ENCODE measurements at regions not wholly inside any gene's neighbourhood (a gene's known extent, or its start where the extent isn't known, plus 50 kb on each side); places are given as distances from the start of the nearest gene placed in this dataset.
A peak's percentile ranks its signal among the peaks of the same experiment; 100 is the strongest.

DNA sequence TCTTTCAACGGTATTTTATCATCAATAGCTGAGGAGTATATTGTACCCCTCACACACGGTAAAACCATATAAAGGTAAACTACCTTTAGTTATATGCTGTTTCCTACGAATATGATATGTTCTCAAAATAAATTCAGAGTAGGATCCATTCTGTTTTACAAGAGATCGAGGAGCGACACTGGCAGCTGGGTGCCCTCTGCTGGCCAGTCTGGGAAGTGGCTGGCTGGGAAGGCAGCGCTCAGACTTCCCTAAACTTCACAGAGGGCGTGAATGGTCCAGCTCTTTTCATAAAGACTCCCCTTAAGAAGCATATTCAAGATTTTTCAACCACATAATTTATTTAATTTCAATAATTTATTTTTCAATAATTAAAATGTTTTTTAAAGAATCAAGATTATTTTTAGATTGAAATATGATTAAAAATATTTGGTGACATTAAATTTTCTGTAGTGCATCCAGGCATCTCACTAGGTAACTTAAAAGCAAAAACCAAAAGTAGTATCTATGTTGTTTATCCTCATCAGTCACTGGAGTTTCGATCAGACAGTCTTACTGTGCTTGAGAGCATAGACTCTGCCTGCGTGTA is 187.5 kb upstream of the PDE10A start:
- Mint-ChIP-seq H3K27me3 (peaks cover 78% of the 10 kb centered on the region), H3K36me3 (ENCODE audit: low read depth) (no peaks in the 10 kb centered on the region), H3K4me3 (no peak overlapping the region), H3K4me1 (peaks cover 5% of the 10 kb centered on the region), H3K9me3 (no peaks in the 10 kb centered on the region), H3K27ac (no peak overlapping the region)
- ATAC-seq (no peak), DNase-seq (peak; percentile 65)

DNA sequence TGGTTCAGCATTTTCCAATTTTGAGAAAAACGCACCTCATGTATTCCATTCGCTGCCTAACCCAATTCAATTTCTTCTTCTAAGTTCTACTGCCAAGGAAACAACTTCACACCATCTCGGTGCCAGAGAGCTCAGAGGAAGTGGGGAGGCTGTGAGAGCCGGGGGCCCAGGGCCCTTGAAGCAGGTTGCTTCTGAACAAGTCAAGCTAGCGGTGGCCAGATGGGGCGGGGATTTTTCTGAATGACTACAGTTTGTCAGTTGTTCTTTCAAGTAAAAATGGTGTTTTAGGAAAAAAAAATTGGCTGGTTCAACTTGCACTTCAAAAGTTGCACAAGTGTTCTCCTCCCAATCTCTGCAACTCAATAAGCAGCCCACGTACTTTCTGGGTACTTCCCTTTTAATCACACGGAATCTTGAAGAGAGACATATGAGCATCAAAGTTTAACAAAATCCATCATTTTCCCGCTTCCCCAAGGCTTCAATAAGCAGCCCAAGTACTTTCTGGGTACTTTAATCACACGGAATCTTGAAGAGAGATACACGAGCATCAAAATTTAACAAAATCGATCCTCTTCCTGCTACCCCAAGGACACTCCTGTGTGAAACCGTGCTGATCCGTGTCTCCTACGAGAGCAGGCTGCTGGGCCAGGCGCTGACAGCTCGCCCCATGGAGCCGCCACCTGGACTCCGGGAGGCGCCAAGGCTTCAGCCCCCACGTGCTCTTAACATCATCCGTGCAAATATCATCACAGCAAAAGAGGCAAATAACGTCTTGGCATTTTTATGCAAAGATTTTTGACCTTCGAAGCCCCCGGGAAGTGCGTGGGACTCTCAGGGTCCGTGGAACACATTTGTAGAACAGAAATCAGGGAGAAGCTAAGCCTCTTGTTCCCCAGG is 186.7 kb upstream of the PDE10A start:
- ATAC-seq = no peak
- H3K4me3 Mint-ChIP-seq = no peak overlapping the region
- DNase-seq = no peak
- H3K36me3 Mint-ChIP-seq (ENCODE audit: low read depth) = no peaks in the 10 kb centered on the region
- H3K4me1 Mint-ChIP-seq = peaks cover 5% of the 10 kb centered on the region
- H3K9me3 Mint-ChIP-seq = no peaks in the 10 kb centered on the region
- H3K27me3 Mint-ChIP-seq = peaks cover 80% of the 10 kb centered on the region
- no peak overlapping the region for H3K27ac Mint-ChIP-seq

DNA sequence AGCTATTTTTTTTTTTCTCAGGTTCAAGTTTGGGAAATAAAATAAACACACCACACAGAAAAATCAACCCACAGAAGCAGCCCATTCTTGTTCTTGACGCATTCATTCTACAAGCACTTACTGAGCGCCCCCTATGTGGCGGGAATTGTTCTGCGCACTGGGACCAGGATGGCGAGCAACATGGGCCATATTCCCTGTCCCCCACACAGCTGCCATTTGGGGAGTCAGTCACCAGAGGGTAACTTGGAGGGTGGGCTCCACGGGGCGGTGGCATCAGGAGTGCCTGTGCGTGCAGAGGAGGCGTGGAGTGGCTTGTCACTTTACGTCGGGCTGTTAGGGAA is 185.0 kb upstream of the PDE10A start:
- Mint-ChIP-seq H3K27me3 (peaks cover 81% of the 10 kb centered on the region), H3K4me1 (peaks cover 5% of the 10 kb centered on the region), H3K9me3 (no peaks in the 10 kb centered on the region), H3K36me3 (ENCODE audit: low read depth) (no peaks in the 10 kb centered on the region), H3K4me3 (no peak overlapping the region), H3K27ac (no peak overlapping the region)
- no peak for ATAC-seq
- no peak for DNase-seq

DNA sequence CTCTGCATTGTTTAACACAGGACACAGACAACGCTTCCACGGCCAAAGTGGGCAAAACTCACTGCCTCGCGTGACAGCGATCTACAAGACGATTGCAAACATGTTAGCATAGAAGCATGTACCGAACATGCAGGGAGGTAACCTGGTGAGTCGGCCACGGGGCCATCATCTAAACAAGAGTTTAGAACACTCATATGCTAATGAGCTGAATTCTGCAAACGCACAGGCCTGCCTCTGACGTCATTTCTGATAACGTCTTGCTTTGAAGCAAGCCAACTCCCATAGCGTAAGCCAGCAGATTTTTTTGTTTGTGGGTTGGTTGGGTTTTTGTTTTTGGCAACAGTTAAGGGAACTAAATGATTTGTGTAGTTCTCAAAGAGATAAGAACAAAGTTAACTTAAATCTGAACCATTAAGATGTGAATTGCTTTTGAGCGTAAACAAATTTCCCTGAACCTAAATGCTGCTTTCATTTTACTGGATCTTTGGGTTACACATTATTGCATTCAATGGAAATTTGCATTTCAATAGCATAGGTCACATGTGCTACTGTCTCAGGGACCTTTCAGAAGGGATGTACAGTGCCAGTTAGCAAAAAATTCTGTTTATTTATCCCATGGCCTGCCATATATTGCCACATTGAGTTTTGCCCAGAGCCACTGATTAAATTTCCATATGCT is 184.5 kb upstream of the PDE10A start:
- peaks cover 5% of the 10 kb centered on the region for H3K4me1 Mint-ChIP-seq
- ATAC-seq (no peak), DNase-seq (no peak)
- H3K4me3 Mint-ChIP-seq = no peak overlapping the region
- H3K27ac Mint-ChIP-seq = no peak overlapping the region
- no peaks in the 10 kb centered on the region for H3K36me3 Mint-ChIP-seq (ENCODE audit: low read depth)
- H3K27me3 Mint-ChIP-seq = peaks cover 81% of the 10 kb centered on the region
- no peaks in the 10 kb centered on the region for H3K9me3 Mint-ChIP-seq

DNA sequence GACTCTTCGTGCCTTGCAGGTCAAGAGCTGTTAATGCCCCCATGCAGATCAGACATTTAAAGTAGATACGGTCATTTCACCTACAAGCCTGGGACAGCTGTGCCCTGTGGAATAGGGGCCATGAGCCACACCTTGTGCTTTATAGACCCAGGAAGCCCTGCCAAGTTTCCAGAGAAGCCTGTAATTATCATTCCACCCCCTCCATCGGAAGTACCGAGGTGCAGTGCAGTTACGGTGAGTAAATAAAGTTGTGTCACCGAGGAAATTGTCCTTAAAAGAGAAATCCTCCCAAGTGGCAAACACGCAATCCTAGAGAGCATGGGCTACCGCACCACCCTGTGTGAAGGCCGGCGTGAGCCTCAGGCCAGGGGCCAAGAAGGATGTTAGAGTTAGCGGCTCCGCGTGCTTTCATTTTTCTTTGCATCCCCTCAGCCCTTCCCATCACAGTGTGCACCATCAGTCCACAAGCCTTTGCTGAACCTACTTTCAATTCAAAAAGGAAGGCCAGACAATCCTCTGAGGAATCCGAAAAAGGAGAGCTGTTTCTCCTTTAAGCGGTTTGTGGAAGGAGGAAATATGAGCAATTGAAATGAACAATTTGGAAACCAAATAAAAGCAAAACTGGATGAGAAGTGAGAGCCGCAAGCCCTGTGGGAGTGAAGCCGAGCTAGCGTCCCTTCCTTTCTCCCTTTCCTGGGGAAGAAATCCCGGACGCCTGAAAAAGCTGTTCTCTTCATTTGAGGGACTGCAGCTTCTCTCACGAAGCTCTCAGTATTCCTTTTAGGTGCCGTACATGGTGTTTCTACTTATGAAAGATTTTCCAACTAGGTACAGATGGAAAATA is 183.3 kb upstream of the PDE10A start:
- no peak overlapping the region for H3K4me3 Mint-ChIP-seq
- H3K27ac Mint-ChIP-seq = no peak overlapping the region
- no peaks in the 10 kb centered on the region for H3K9me3 Mint-ChIP-seq
- DNase-seq (no peak), ATAC-seq (no peak)
- no peaks in the 10 kb centered on the region for H3K36me3 Mint-ChIP-seq (ENCODE audit: low read depth)
- H3K27me3 Mint-ChIP-seq = peaks cover 73% of the 10 kb centered on the region
- peaks cover 5% of the 10 kb centered on the region for H3K4me1 Mint-ChIP-seq

DNA sequence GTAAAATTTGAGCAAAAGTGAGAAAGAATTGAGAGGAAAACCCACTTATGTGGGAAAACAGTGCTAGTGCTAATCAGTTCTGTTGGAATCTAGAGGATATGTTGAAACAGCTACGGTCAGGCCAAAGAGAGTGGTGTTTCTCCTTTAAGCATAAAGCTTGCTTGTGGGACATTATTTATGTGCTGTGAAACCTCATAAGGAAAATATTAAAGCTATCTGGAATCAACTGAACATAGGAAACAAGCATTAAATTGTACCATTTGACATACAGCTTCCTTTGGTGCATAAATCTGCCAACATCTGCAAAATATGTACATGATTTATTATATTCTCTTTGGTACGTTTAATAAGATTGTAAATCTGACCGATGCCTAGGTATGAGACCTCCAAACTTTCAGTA is 182.5 kb upstream of the PDE10A start:
- peaks cover 5% of the 10 kb centered on the region for H3K4me1 Mint-ChIP-seq
- no peak for ATAC-seq
- H3K27me3 Mint-ChIP-seq = peaks cover 67% of the 10 kb centered on the region
- H3K4me3 Mint-ChIP-seq = no peak overlapping the region
- no peaks in the 10 kb centered on the region for H3K9me3 Mint-ChIP-seq
- no peak for DNase-seq
- no peak overlapping the region for H3K27ac Mint-ChIP-seq
- no peaks in the 10 kb centered on the region for H3K36me3 Mint-ChIP-seq (ENCODE audit: low read depth)

DNA sequence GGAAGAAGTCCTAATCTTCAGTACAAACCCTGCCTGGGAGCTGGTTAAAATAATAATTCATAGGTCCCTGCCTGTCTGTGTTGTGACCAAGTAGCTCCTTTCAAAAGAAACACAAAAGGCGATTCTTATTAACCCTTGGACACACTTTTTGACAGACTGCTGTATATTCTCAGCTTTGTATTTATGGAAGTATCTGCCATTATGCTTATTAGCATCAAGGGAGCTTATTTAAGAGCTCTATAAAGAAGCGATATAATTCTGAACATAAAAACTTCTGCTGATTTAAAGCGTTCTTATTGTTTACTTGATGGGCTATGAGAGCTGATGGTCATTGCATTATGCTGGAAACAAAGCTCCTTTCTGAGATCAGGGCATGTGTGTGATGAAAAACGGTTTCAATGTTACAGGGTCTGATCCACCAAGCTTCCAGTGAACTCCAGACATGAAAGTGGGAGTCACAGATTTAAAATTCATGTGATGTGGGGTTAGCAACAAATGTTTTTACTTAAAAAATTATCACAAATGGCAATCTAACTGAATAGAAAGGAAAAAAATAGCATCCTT is 181.8 kb upstream of the PDE10A start:
- no peak overlapping the region for H3K4me3 Mint-ChIP-seq
- no peak for ATAC-seq
- no peaks in the 10 kb centered on the region for H3K9me3 Mint-ChIP-seq
- no peaks in the 10 kb centered on the region for H3K36me3 Mint-ChIP-seq (ENCODE audit: low read depth)
- H3K27ac Mint-ChIP-seq = no peak overlapping the region
- peaks cover 2% of the 10 kb centered on the region for H3K4me1 Mint-ChIP-seq
- no peak for DNase-seq
- H3K27me3 Mint-ChIP-seq = peaks cover 62% of the 10 kb centered on the region

DNA sequence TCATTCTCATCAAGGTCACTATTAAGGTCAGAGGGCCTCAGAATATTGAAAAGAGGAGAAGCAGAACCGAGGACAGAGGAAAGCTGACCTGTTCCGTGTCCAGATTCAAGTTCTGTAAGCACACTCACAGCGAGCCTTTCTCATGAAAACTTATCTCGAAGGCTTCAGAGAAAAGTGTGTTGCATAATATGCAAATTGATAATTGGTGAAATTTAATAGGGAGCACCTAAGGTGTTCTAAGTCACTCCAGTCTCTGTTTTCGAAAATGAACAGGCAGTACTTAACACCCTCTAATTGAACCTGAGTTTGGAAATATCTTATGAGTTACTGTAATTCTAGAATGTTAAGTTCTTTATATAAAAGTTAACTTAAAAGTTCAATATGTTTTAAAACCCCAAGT is 181.2 kb upstream of the PDE10A start:
- Mint-ChIP-seq H3K27ac (no peak overlapping the region), H3K4me3 (no peak overlapping the region), H3K36me3 (ENCODE audit: low read depth) (no peaks in the 10 kb centered on the region), H3K27me3 (peaks cover 61% of the 10 kb centered on the region), H3K4me1 (no peaks in the 10 kb centered on the region), H3K9me3 (no peaks in the 10 kb centered on the region)
- DNase-seq (no peak), ATAC-seq (no peak)

DNA sequence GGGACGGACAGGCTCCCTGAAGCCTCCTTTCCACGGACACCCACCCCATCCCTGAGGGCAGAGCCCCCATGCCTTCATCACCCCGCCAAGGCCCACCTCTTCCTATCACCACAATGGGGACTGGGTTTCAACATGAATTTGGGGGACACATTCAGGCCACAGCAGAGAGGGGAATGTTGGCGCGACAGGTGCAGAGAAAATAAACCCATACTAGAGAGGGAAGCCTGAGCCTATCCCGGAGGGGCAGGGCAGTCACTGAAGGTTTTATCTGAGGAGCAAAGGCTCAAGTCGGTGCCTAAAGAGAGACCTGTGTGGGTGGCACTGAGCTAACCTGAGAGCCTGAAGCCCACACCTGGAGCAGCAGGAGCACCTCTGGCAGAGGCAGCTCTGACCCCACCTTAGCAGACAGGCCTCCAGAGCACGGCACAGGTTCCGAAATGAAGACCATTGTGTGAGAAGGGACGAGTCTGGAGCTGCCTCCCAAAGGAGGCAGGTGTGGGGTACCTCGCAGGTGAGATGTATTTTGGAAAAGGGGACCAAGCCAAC is 180.6 kb upstream of the PDE10A start:
- ATAC-seq (no peak), DNase-seq (no peak)
- H3K4me3 Mint-ChIP-seq = no peak overlapping the region
- no peaks in the 10 kb centered on the region for H3K36me3 Mint-ChIP-seq (ENCODE audit: low read depth)
- peaks cover 57% of the 10 kb centered on the region for H3K27me3 Mint-ChIP-seq
- no peak overlapping the region for H3K27ac Mint-ChIP-seq
- H3K4me1 Mint-ChIP-seq = no peaks in the 10 kb centered on the region
- no peaks in the 10 kb centered on the region for H3K9me3 Mint-ChIP-seq

DNA sequence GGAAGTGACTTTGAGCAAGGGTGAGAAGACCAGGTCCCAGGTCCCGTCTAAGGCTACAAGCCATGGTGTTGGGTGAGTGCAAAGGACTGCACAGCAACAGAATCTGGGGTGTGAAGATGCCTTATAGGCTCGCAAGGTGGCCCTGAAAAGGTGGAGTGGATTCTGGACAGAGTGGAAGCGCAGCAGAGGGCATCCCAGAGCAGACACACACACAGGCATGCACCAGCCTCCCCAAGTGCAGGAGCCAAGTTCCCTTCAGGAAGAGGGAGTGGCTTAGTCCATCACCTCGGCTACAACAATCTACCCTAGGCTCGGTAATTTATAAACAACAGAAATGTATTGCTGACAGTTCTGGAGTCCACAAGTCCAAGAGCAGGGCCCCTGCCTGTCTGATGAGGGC is 180.1 kb upstream of the PDE10A start:
- Mint-ChIP-seq H3K9me3 (no peaks in the 10 kb centered on the region), H3K4me3 (no peak overlapping the region), H3K27me3 (peaks cover 53% of the 10 kb centered on the region), H3K27ac (no peak overlapping the region), H3K36me3 (ENCODE audit: low read depth) (no peaks in the 10 kb centered on the region), H3K4me1 (no peaks in the 10 kb centered on the region)
- DNase-seq (no peak), ATAC-seq (no peak)

DNA sequence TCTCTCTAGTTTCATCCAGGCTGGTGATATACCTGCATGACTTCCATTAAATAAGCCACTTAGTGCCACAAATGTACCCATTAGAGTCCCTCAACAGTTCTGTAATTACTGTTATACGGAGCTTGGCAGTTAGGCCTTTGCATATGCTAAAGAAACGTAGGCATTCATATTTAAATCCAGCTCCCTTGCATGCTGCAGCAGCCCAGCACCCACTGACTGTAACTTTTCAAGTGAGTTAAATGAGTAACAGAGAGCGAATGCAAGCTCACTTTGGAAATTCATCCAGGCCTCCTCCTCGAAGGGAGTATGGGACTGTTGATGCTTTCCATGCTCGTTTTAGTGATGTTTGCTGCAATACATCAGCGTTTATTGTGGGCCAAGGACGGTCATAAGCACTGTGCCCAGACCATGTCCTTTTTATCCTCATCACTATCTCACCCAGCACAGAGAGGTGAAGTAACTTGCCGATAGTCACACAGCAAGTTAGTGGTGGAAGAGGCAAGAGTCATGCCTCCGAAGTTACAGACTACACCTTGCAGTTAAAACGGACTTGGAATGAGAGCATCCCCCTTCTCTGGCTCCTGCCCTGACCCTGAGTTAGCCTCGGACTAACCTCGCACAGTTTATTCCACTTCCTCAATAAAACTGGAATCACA is 179.4 kb upstream of the PDE10A start:
- Mint-ChIP-seq H3K27me3 (peaks cover 47% of the 10 kb centered on the region), H3K9me3 (no peaks in the 10 kb centered on the region), H3K4me3 (no peak overlapping the region), H3K27ac (no peak overlapping the region), H3K4me1 (no peaks in the 10 kb centered on the region), H3K36me3 (ENCODE audit: low read depth) (no peaks in the 10 kb centered on the region)
- ATAC-seq (no peak), DNase-seq (no peak)

DNA sequence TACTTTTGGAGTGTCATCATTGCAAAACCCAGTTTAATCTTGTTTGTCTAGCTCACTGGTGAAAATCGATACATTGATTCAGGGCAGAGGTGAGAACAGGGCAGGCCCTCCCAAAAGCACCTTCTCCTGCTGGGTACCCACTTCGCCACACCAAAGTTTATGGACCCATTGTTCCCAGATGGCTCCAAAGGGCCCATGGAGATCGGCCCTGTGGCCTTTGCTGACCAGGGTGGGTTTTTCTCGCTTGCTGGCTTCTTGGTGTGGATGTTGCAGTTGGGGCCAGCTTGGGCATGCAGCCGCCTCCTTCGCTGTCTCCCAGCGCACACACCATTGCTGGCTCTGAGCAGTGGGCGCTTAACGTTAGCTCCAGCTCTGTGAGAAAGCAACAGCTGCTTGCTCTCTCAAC is 178.1 kb upstream of the PDE10A start:
- H3K27me3 Mint-ChIP-seq = peaks cover 40% of the 10 kb centered on the region
- H3K4me3 Mint-ChIP-seq = no peak overlapping the region

DNA sequence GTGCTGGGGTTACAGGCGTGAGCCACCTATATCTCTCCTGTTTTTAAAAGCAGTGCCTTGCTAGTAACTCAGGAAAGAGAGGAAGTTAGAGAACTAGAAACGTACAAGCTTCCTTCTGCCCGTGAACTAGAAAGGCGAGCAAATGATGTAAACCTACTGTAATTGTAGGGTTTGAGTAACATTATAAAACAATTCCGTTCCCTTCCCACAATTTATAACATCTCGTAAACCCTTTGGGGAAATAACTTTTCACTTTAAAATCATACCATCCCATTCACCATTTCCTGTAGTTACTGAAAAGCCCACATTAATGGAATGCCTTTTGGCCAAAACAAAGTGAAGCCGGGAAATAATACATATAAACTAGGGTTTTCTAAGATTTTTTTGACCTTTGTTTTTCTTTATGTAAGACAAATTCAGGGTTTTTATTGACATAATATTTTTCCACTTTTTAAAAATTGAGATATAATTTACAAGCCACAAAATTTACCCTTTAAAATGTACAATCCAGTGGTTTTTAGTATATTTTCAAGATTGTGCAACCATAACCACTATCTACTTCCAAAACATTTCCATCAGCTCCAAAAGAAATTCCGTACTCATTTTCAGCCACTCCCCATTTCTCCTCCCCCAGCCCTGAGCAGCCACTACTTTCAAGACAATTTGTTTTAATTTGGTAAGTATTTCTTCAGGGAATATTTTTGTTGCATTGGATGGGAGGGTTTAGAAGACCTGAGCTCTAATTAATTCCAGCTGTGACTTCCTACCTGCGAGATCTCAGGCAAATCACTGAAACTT is 175.1 kb upstream of the PDE10A start:
- Mint-ChIP-seq H3K9me3 (no peaks in the 10 kb centered on the region), H3K36me3 (ENCODE audit: low read depth) (no peaks in the 10 kb centered on the region), H3K4me3 (no peak overlapping the region), H3K4me1 (no peaks in the 10 kb centered on the region), H3K27me3 (peaks cover 32% of the 10 kb centered on the region), H3K27ac (no peak overlapping the region)
- no peak for ATAC-seq
- DNase-seq = no peak

More for the DNA sequence above, 178.1 kb upstream of the PDE10A start:
- DNase-seq (no peak), ATAC-seq (no peak)
- no peak overlapping the region for H3K27ac Mint-ChIP-seq
- no peaks in the 10 kb centered on the region for H3K4me1 Mint-ChIP-seq
- no peaks in the 10 kb centered on the region for H3K9me3 Mint-ChIP-seq
- H3K36me3 Mint-ChIP-seq (ENCODE audit: low read depth) = no peaks in the 10 kb centered on the region

Data from activated naive CD8-positive, alpha-beta T cell treated with anti-CD3 and anti-CD28 coated beads, Interleukin-2, amount 50 U/mL, for 24 hours (primary cell).